GM12878 (cell line): ENCODE measurements at regions not wholly inside any gene's neighbourhood (a gene's known extent, or its start where the extent isn't known, plus 50 kb on each side); places are given as distances from the start of the nearest gene placed in this dataset.

ENCODE experiments used
- BMI1 ChIP-seq: fragments of 450-650 bp; IDR thresholded peaks from 2 replicates; pipeline ENCODE4 v1.6.1; 2016; ENCODE audit warnings: mild to moderate bottlenecking, moderate library complexity, borderline replicate concordance
- NFIC ChIP-seq: IDR thresholded peaks from 2 replicates; pipeline ENCODE4 v1.6.1; 2012; ENCODE audit warnings: low read depth, mild to moderate bottlenecking, inconsistent platforms, low read length, moderate library complexity
- POLR2AphosphoS5 ChIP-seq: IDR thresholded peaks from 2 replicates; pipeline ENCODE4 v1.6.1; 2011; ENCODE audit warnings: mild to moderate bottlenecking, low read length, inconsistent platforms
- RCOR1 ChIP-seq: conservative IDR thresholded peaks from 2 replicates; pipeline ENCODE4 v1.6.1; 2012; ENCODE audit warnings: low read depth, low read length, improper control_type of control experiment
- ZNF24 ChIP-seq: fragments of 450-650 bp; IDR thresholded peaks from 2 replicates; pipeline ENCODE4 v1.6.1; 2017; ENCODE audit warnings: antibody characterized with exemption, mild to moderate bottlenecking
- TF ChIP-seq, protein P1 (sequence below): fragments of 450-650 bp; IDR thresholded peaks from 2 replicates; pipeline ENCODE4 v1.6.1; 2018; ENCODE audit warnings: mild to moderate bottlenecking, low read depth, moderate library complexity; ENCODE audit not compliant: partially characterized antibody
- TF ChIP-seq, protein P2 (sequence below): fragments of 450-650 bp; IDR thresholded peaks from 2 replicates; pipeline ENCODE4 v1.6.1; 2017; ENCODE audit warnings: low read depth, mild to moderate bottlenecking, moderate library complexity
- TF ChIP-seq, protein P3 (sequence below), 3 experiments: IDR thresholded peaks in 2 of 3; conservative IDR thresholded peaks in 1 of 3; 2 replicates each; pipeline ENCODE4 v1.5.1; 2011; ENCODE audit warnings: low read depth in 3 of 3, low read length in 3 of 3, mild to moderate bottlenecking in 3 of 3, control low read depth in 2 of 3, moderate library complexity in 2 of 3, inconsistent platforms in 1 of 3, mixed read lengths in 1 of 3; ENCODE audit not compliant: control insufficient read depth in 2 of 3, insufficient read depth in 1 of 3; ENCODE audit errors: extremely low read depth in 1 of 3

DNA sequence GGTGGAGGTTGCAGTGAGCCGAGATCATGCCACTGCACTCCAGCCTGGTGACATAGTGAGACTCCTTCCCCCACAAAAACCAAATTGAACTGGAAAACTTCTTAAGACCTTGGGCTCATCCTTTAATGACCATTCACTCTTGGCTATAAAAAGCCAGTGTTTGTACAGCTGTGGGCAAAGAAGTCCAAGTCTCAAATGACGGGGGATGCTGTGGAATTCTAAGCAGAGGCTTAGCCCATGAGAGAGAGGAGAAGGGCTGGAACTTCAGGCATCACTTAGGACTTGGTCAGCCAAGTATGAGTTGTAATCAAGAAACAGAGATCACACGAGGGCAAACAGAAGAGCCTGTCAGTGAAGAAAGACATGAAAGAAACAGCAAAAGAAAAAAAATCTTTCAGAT lies 79.3 kb upstream of the POU3F3 start:
- TF ChIP-seq ZNF24 (no peak), POLR2AphosphoS5 (no peak), BMI1 (no peak), NFIC (no peak), RCOR1 (no peak)
- TF ChIP-seq, protein P1, sequence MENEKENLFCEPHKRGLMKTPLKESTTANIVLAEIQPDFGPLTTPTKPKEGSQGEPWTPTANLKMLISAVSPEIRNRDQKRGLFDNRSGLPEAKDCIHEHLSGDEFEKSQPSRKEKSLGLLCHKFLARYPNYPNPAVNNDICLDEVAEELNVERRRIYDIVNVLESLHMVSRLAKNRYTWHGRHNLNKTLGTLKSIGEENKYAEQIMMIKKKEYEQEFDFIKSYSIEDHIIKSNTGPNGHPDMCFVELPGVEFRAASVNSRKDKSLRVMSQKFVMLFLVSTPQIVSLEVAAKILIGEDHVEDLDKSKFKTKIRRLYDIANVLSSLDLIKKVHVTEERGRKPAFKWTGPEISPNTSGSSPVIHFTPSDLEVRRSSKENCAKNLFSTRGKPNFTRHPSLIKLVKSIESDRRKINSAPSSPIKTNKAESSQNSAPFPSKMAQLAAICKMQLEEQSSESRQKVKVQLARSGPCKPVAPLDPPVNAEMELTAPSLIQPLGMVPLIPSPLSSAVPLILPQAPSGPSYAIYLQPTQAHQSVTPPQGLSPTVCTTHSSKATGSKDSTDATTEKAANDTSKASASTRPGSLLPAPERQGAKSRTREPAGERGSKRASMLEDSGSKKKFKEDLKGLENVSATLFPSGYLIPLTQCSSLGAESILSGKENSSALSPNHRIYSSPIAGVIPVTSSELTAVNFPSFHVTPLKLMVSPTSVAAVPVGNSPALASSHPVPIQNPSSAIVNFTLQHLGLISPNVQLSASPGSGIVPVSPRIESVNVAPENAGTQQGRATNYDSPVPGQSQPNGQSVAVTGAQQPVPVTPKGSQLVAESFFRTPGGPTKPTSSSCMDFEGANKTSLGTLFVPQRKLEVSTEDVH: no peak
- TF ChIP-seq, protein P2, sequence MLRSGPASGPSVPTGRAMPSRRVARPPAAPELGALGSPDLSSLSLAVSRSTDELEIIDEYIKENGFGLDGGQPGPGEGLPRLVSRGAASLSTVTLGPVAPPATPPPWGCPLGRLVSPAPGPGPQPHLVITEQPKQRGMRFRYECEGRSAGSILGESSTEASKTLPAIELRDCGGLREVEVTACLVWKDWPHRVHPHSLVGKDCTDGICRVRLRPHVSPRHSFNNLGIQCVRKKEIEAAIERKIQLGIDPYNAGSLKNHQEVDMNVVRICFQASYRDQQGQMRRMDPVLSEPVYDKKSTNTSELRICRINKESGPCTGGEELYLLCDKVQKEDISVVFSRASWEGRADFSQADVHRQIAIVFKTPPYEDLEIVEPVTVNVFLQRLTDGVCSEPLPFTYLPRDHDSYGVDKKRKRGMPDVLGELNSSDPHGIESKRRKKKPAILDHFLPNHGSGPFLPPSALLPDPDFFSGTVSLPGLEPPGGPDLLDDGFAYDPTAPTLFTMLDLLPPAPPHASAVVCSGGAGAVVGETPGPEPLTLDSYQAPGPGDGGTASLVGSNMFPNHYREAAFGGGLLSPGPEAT: no peak
- TF ChIP-seq, protein P3, sequence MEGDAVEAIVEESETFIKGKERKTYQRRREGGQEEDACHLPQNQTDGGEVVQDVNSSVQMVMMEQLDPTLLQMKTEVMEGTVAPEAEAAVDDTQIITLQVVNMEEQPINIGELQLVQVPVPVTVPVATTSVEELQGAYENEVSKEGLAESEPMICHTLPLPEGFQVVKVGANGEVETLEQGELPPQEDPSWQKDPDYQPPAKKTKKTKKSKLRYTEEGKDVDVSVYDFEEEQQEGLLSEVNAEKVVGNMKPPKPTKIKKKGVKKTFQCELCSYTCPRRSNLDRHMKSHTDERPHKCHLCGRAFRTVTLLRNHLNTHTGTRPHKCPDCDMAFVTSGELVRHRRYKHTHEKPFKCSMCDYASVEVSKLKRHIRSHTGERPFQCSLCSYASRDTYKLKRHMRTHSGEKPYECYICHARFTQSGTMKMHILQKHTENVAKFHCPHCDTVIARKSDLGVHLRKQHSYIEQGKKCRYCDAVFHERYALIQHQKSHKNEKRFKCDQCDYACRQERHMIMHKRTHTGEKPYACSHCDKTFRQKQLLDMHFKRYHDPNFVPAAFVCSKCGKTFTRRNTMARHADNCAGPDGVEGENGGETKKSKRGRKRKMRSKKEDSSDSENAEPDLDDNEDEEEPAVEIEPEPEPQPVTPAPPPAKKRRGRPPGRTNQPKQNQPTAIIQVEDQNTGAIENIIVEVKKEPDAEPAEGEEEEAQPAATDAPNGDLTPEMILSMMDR (IDR thresholded peaks at IDR 0.05 in 2 of 3, conservative IDR thresholded peaks at IDR 0.05 in 1 of 3; ENCODE audit: control insufficient read depth in 2 of 3, extremely low read depth in 1 of 3, insufficient read depth in 1 of 3, low read depth in 3 of 3, low read length in 3 of 3): no peak
